GM12878 (cell line): ENCODE measurements at regions not wholly inside any gene's neighbourhood (a gene's known extent, or its start where the extent isn't known, plus 50 kb on each side); places are given as distances from the start of the nearest gene placed in this dataset.

Source experiments
- ATAC-seq: fragments of 200-7000 bp; cut with Tn5 transposase; 3 replicates; pipeline ENCODE4 v1.9.1; 2020; ENCODE audit warnings: mild to moderate bottlenecking, moderate library complexity
- BruUV-seq: library from RNA; stranded (reverse); fragments of 400-500 nt; replicated peaks from 2 replicates; lab custom pipeline; 2021; lab: Mats Ljungman, UMichigan
- CTCF ChIA-PET: fragments of 300-600 bp; sonication (Branson Sonifier 250); formaldehyde crosslinking; extraction: SDS; loops from one replicate; lab custom pipeline; 2021; ENCODE audit warnings: inconsistent platforms; lab: Yijun Ruan, JAX
- POLR2A ChIA-PET: fragments of 350-600 bp; formaldehyde crosslinking; extraction: SDS; loops from one replicate; lab custom pipeline; 2021; ENCODE audit warnings: inconsistent platforms; lab: Charles Lee
- RAD21 ChIA-PET: fragments of 300-600 bp; sonication (Branson Sonifier 250); formaldehyde crosslinking; loops from one replicate; lab custom pipeline; 2023; ENCODE audit warnings: antibody characterized with exemption; ENCODE audit not compliant: unreplicated experiment; lab: Charles Lee
- SMC1A ChIA-PET: fragments of 300-600 bp; sonication (Branson Sonifier 250); formaldehyde crosslinking; loops from one replicate; lab custom pipeline; 2023; ENCODE audit not compliant: unreplicated experiment, uncharacterized antibody; lab: Charles Lee
- DNase-seq: peaks from one replicate; pipeline ENCODE4 v3.0.0-alpha.2; 2011; ENCODE audit warnings: low read depth, low spot score
- FAIRE-seq: peaks from 3 replicates; lab custom pipeline; 2011; peaks lifted over from hg19 to GRCh38; lab: Jason Lieb, UNC
- H2AFZ ChIP-seq: 2 replicates; pipeline ENCODE4 v1.6.0; 2011; ENCODE audit warnings: low read depth, low read length, control low read depth; ENCODE audit not compliant: control insufficient read depth
- H3K27ac ChIP-seq: 2 replicates; pipeline ENCODE4 v1.5.1; 2011; ENCODE audit warnings: control low read depth; ENCODE audit not compliant: control insufficient read depth, insufficient read depth
- H3K27me3 ChIP-seq, 2 experiments: replicated peaks in 1 of 2; 2 replicates each; pipeline versions ENCODE4 v1.6.0 to v1.6.1; 2011; ENCODE audit warnings: low read length in 1 of 2; ENCODE audit not compliant: control insufficient read depth in 2 of 2, insufficient read depth in 2 of 2
- H3K36me3 ChIP-seq, 2 experiments: 2 replicates each; pipeline ENCODE4 v1.5.1; 2011; ENCODE audit warnings: low read length in 1 of 2; ENCODE audit not compliant: control insufficient read depth in 2 of 2, insufficient read depth in 2 of 2
- H3K4me1 ChIP-seq: 2 replicates; pipeline ENCODE4 v1.6.1; 2011; ENCODE audit warnings: mild to moderate bottlenecking, low read length, moderate library complexity, mixed read lengths; ENCODE audit not compliant: control insufficient read depth, insufficient read depth
- H3K4me2 ChIP-seq: 2 replicates; pipeline ENCODE4 v1.6.0; 2011; ENCODE audit warnings: control low read depth; ENCODE audit not compliant: control insufficient read depth, insufficient read depth
- H3K4me3 ChIP-seq: fragments of 200-600 bp; sonication (generic); 2 replicates; pipeline ENCODE4 v1.5.1; 2016
- H3K79me2 ChIP-seq: 2 replicates; pipeline ENCODE4 v1.6.0; 2011; ENCODE audit warnings: low read length; ENCODE audit not compliant: control insufficient read depth, insufficient read depth
- H3K9ac ChIP-seq: 2 replicates; pipeline ENCODE4 v1.8.0; 2011; ENCODE audit warnings: low read length, control low read depth, mixed read lengths; ENCODE audit not compliant: control insufficient read depth, insufficient read depth
- H3K9me3 ChIP-seq: replicated peaks from 3 replicates; pipeline ENCODE4 v1.5.1; 2011; ENCODE audit warnings: mild to moderate bottlenecking, low read length; ENCODE audit not compliant: control insufficient read depth, insufficient read depth
- H4K20me1 ChIP-seq: 2 replicates; pipeline ENCODE4 v1.6.0; 2011; ENCODE audit not compliant: control insufficient read depth, insufficient read depth
- BACH1 ChIP-seq: fragments of 450-650 bp; IDR thresholded peaks from 2 replicates; pipeline ENCODE4 v1.6.1; 2017; ENCODE audit warnings: mild to moderate bottlenecking, borderline replicate concordance
- BMI1 ChIP-seq: fragments of 450-650 bp; IDR thresholded peaks from 2 replicates; pipeline ENCODE4 v1.6.1; 2016; ENCODE audit warnings: mild to moderate bottlenecking, moderate library complexity, borderline replicate concordance
- CHD1 ChIP-seq: IDR thresholded peaks from 2 replicates; pipeline ENCODE4 v1.6.1; 2012; ENCODE audit warnings: low read depth, low read length, improper control_type of control experiment
- EZH2 ChIP-seq: IDR thresholded peaks from 2 replicates; pipeline ENCODE4 v1.6.1; 2012; ENCODE audit warnings: low read depth, mild to moderate bottlenecking, control low read depth, inconsistent platforms, low read length, borderline replicate concordance; ENCODE audit not compliant: control insufficient read depth
- MTA3 ChIP-seq: IDR thresholded peaks from 2 replicates; pipeline ENCODE4 v1.6.1; 2012; ENCODE audit warnings: low read length, inconsistent platforms, borderline replicate concordance
- POLR2AphosphoS5 ChIP-seq: IDR thresholded peaks from 2 replicates; pipeline ENCODE4 v1.6.1; 2011; ENCODE audit warnings: mild to moderate bottlenecking, low read length, inconsistent platforms
- RBBP5 ChIP-seq: fragments of 200-600 bp; sonication (generic); conservative IDR thresholded peaks from 2 replicates; pipeline ENCODE4 v1.6.1; 2016
- RELA ChIP-seq: fragments of 450-650 bp; IDR thresholded peaks from 2 replicates; pipeline ENCODE4 v1.8.0; 2014; ENCODE audit warnings: borderline replicate concordance; ENCODE audit not compliant: partially characterized antibody
- SUPT20H ChIP-seq: IDR thresholded peaks from 2 replicates; pipeline ENCODE4 v1.6.1; 2011; ENCODE audit warnings: low read depth, mild to moderate bottlenecking, low read length, moderate library complexity, borderline replicate concordance; ENCODE audit not compliant: control insufficient read depth
- TAF1 ChIP-seq: IDR thresholded peaks from 2 replicates; pipeline ENCODE4 v1.6.1; 2011; ENCODE audit warnings: mild to moderate bottlenecking, low read depth, low read length, borderline replicate concordance
- TCF3 ChIP-seq: IDR thresholded peaks from 2 replicates; pipeline ENCODE4 v1.6.1; 2012; ENCODE audit warnings: low read depth, mild to moderate bottlenecking, low read length, borderline replicate concordance; ENCODE audit not compliant: insufficient read depth
- WGBS: methylation state at CpG from one replicate; pipeline ENCODE4 v1.1.6; 2016; ENCODE audit warnings: low lambda C conversion rate; ENCODE audit not compliant: insufficient replicate concordance, insufficient coverage; ENCODE audit errors: missing lambda C conversion rate; 5-methylcytosine and 5-hydroxymethylcytosine counted together
- in situ Hi-C: fragments of 300-500 bp; cut with MboI; formaldehyde crosslinking; loops from 9 replicates; pipeline ENCODE4 v1.14.3; 2018; ENCODE audit warnings: mixed read lengths
- intact Hi-C: fragments of 100-400 bp; cut with micrococcal nuclease; formaldehyde crosslinking; loops from one replicate; pipeline ENCODE4 v1.14.2; 2022; ENCODE audit not compliant: unreplicated experiment
- TF ChIP-seq, protein P1 (sequence below): IDR thresholded peaks from 2 replicates; pipeline ENCODE4 v1.6.1; 2011; ENCODE audit warnings: low read depth, mild to moderate bottlenecking, low read length, moderate library complexity, borderline replicate concordance; ENCODE audit errors: extremely low read depth
- TF ChIP-seq, protein P2 (sequence below): IDR thresholded peaks from 2 replicates; pipeline ENCODE4 v1.6.1; 2011; ENCODE audit warnings: borderline replicate concordance, low read depth, mild to moderate bottlenecking, moderate library complexity, low read length; ENCODE audit not compliant: insufficient read depth, poor library complexity, severe bottlenecking
- TF ChIP-seq, protein P3 (sequence below): fragments of 450-650 bp; formaldehyde crosslinking; IDR thresholded peaks from 2 replicates; pipeline ENCODE4 v1.4.0; 2022; ENCODE audit warnings: mild to moderate bottlenecking, moderate library complexity

DNA sequence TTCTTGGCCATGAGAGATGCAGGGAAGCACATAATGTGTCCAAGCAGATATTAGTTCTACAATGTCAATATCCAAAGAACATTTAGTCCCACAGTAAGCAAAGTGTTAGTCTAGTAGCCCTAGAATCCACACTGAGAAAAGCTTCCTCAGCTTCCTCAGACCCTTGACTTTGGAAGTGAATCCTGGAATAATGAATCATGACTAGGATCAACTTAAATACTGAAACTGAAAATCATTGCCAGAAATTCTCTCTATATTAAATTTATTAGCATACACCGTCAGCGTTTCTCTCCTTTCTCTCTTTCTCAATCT, 356.9 kb upstream of the ACVR2A start:
- POLR2A ChIA-PET = no interaction called here
- Histone ChIP-seq H3K27me3 (no peaks in the 10 kb centered on the region; a peak in 1 of 4 replicates), H3K4me1 (no peaks in the 10 kb centered on the region), H2AFZ (no peak overlapping the region), H3K9me3 (no peaks in the 10 kb centered on the region), H3K27ac (no peak overlapping the region), H3K4me2 (no peak overlapping the region), H3K79me2 (no peaks in the 10 kb centered on the region), H3K4me3 (no peak overlapping the region), H3K9ac (no peak overlapping the region), H4K20me1 (no peaks in the 10 kb centered on the region), H3K36me3 (no peaks in the 10 kb centered on the region)
- no TSS peak for BruUV-seq
- no peak for ATAC-seq
- TF ChIP-seq, protein P1, sequence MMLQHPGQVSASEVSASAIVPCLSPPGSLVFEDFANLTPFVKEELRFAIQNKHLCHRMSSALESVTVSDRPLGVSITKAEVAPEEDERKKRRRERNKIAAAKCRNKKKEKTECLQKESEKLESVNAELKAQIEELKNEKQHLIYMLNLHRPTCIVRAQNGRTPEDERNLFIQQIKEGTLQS = no peak
- TF ChIP-seq RELA = no peak
- no peak for TF ChIP-seq RBBP5
- no peak for TF ChIP-seq EZH2
- TF ChIP-seq TAF1 = no peak
- no peak for TF ChIP-seq MTA3
- no peak for TF ChIP-seq POLR2AphosphoS5
- TF ChIP-seq BACH1 = no peak
- TF ChIP-seq, protein P2, sequence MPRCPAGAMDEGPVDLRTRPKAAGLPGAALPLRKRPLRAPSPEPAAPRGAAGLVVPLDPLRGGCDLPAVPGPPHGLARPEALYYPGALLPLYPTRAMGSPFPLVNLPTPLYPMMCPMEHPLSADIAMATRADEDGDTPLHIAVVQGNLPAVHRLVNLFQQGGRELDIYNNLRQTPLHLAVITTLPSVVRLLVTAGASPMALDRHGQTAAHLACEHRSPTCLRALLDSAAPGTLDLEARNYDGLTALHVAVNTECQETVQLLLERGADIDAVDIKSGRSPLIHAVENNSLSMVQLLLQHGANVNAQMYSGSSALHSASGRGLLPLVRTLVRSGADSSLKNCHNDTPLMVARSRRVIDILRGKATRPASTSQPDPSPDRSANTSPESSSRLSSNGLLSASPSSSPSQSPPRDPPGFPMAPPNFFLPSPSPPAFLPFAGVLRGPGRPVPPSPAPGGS = no peak
- TF ChIP-seq SUPT20H = no peak
- TF ChIP-seq, protein P3, sequence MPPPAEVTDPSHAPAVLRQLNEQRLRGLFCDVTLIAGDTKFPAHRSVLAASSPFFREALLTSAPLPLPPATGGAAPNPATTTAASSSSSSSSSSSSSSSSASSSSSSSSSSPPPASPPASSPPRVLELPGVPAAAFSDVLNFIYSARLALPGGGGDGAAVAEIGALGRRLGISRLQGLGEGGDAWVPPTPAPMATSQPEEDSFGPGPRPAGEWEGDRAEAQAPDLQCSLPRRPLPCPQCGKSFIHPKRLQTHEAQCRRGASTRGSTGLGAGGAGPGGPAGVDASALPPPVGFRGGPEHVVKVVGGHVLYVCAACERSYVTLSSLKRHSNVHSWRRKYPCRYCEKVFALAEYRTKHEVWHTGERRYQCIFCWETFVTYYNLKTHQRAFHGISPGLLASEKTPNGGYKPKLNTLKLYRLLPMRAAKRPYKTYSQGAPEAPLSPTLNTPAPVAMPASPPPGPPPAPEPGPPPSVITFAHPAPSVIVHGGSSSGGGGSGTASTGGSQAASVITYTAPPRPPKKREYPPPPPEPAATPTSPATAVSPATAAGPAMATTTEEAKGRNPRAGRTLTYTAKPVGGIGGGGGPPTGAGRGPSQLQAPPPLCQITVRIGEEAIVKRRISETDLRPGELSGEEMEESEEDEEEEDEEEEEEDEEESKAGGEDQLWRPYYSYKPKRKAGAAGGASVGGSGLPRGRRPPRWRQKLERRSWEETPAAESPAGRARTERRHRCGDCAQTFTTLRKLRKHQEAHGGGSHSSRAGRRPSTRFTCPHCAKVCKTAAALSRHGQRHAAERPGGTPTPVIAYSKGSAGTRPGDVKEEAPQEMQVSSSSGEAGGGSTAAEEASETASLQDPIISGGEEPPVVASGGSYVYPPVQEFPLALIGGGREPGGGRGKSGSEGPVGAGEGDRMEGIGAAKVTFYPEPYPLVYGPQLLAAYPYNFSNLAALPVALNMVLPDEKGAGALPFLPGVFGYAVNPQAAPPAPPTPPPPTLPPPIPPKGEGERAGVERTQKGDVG (CRISPR knock-in tag) = no peak
- no peak for TF ChIP-seq CHD1
- no peak for TF ChIP-seq BMI1
- no peak for TF ChIP-seq TCF3
- in situ Hi-C loops (no loop called here), intact Hi-C loops (no loop called here)
- CTCF ChIA-PET = no interaction called here
- WGBS = 94% methylated on average over 2 of the region's 2 CpGs
- DNase-seq = no peak
- RAD21 ChIA-PET = no interaction called here
- no peak for FAIRE-seq
- SMC1A ChIA-PET = no interaction called here
